CD14-positive monocyte (primary cell): ENCODE measurements at regions not wholly inside any gene's neighbourhood (a gene's known extent, or its start where the extent isn't known, plus 50 kb on each side); places are given as distances from the start of the nearest gene placed in this dataset.

Experiments
- DNase-seq, 3 donors: peaks; one replicate each; pipeline ENCODE4 v3.0.0-alpha.2; 2011 to 2022
- H2AFZ ChIP-seq: 2 replicates; pipeline ENCODE4 v1.6.0; 2012; ENCODE audit warnings: mild to moderate bottlenecking, low read depth, low read length, inconsistent platforms; ENCODE audit not compliant: insufficient read depth, poor library complexity, severe bottlenecking
- H3K27ac ChIP-seq, 2 donors: 1 replicate in 1 of 2; 2 replicates in 1 of 2; pipeline ENCODE4 v1.5.1; 2012 to 2013; ENCODE audit warnings: low read length in 2 of 2, control low read depth in 1 of 2, inconsistent platforms in 1 of 2, low read depth in 1 of 2, mild to moderate bottlenecking in 1 of 2
- H3K27me3 ChIP-seq, 2 donors: one replicate each; pipeline versions ENCODE4 v1.6.0 to v1.6.1; 2011 to 2013; ENCODE audit warnings: low read length in 2 of 2; ENCODE audit not compliant: control insufficient read depth in 2 of 2, insufficient read depth in 2 of 2
- H3K36me3 ChIP-seq, 2 donors: replicated peaks in 1 of 2; 1 replicate in 1 of 2; 2 replicates in 1 of 2; pipeline versions ENCODE4 v1.5.1 to v1.6.1; 2012 to 2013; ENCODE audit warnings: low read length in 2 of 2, control low read depth in 1 of 2, inconsistent platforms in 1 of 2, mild to moderate bottlenecking in 1 of 2; ENCODE audit not compliant: insufficient read depth in 2 of 2, control insufficient read depth in 1 of 2
- H3K4me1 ChIP-seq, 2 donors: 1 replicate in 1 of 2; 2 replicates in 1 of 2; pipeline versions ENCODE4 v1.5.1 to v1.6.1; 2012 to 2013; ENCODE audit warnings: low read length in 2 of 2, control low read depth in 1 of 2, inconsistent platforms in 1 of 2, mild to moderate bottlenecking in 1 of 2, moderate library complexity in 1 of 2; ENCODE audit not compliant: insufficient read depth in 2 of 2, control insufficient read depth in 1 of 2
- H3K4me2 ChIP-seq: replicated peaks from 2 replicates; pipeline ENCODE3; 2012; ENCODE audit warnings: low read length, moderate library complexity, mild to moderate bottlenecking; ENCODE audit not compliant: poor library complexity, severe bottlenecking; ENCODE audit errors: extremely low read depth
- H3K4me3 ChIP-seq, 3 experiments: fragments of 200-600 bp in 1 of 3; sonication (generic) in 1 of 3; replicated peaks in 1 of 3; 1 replicate in 2 of 3; 2 replicates in 1 of 3; pipeline ENCODE4 v1.5.1; 2011 to 2013; ENCODE audit warnings: low read length in 3 of 3, mild to moderate bottlenecking in 3 of 3, control low read depth in 2 of 3, low read depth in 2 of 3, inconsistent platforms in 1 of 3, moderate library complexity in 1 of 3
- H3K79me2 ChIP-seq: 2 replicates; pipeline ENCODE4 v1.6.0; 2012; ENCODE audit warnings: mild to moderate bottlenecking, control low read depth, inconsistent platforms, low read length, moderate library complexity; ENCODE audit not compliant: insufficient read depth
- H3K9ac ChIP-seq: 2 replicates; pipeline ENCODE4 v1.6.0; 2017; ENCODE audit warnings: low read length, mild to moderate bottlenecking; ENCODE audit not compliant: insufficient read depth, poor library complexity, severe bottlenecking
- H3K9me3 ChIP-seq, 2 donors: replicated peaks in 1 of 2; 1 replicate in 1 of 2; 2 replicates in 1 of 2; pipeline versions ENCODE4 v1.5.1 to v1.6.1; 2012 to 2013; ENCODE audit warnings: low read length in 2 of 2, control low read depth in 1 of 2; ENCODE audit not compliant: control insufficient read depth in 1 of 2, insufficient read depth in 1 of 2
- H4K20me1 ChIP-seq: 2 replicates; pipeline ENCODE4 v1.6.0; 2012; ENCODE audit warnings: mild to moderate bottlenecking, low read length, control low read depth, moderate library complexity; ENCODE audit not compliant: insufficient read depth
- H3K27ac Mint-ChIP-seq, 7 donors: one replicate each; pipeline ENCODE4 v1.8.0; 2020; ENCODE audit warnings: mild to moderate bottlenecking in 7 of 7, mixed read lengths in 7 of 7, moderate library complexity in 6 of 7, inconsistent platforms in 2 of 7
- H3K27me3 Mint-ChIP-seq, 3 donors: one replicate each; pipeline ENCODE4 v1.8.0; 2021 to 2022; ENCODE audit warnings: low read depth in 3 of 3, mild to moderate bottlenecking in 3 of 3, mixed read lengths in 3 of 3, moderate library complexity in 3 of 3, inconsistent platforms in 1 of 3
- H3K36me3 Mint-ChIP-seq, 2 donors: one replicate each; pipeline ENCODE4 v1.8.0; 2020; ENCODE audit warnings: mixed read lengths in 2 of 2, inconsistent platforms in 1 of 2, mild to moderate bottlenecking in 1 of 2
- H3K4me1 Mint-ChIP-seq: one replicate; pipeline ENCODE4 v1.8.0; 2020; ENCODE audit warnings: mild to moderate bottlenecking, mixed read lengths
- H3K4me3 Mint-ChIP-seq, 2 donors: one replicate each; pipeline ENCODE4 v1.8.0; 2020; ENCODE audit warnings: mild to moderate bottlenecking in 2 of 2, mixed read lengths in 2 of 2, moderate library complexity in 1 of 2
- H3K9me3 Mint-ChIP-seq, 7 donors: one replicate each; pipeline ENCODE4 v1.8.0; 2020 to 2022; ENCODE audit warnings: mixed read lengths in 7 of 7, mild to moderate bottlenecking in 6 of 7, moderate library complexity in 6 of 7, inconsistent platforms in 2 of 7
- WGBS: methylation state at CpG from one replicate; pipeline ENCODE4 v1.1.5; 2013; ENCODE audit warnings: missing lambda C conversion rate; ENCODE audit not compliant: insufficient coverage; 5-methylcytosine and 5-hydroxymethylcytosine counted together
- intact Hi-C, 2 donors: fragments of 100-400 bp; cut with micrococcal nuclease; formaldehyde crosslinking; loops; one replicate each; pipeline versions ENCODE4 v1.15.0 to v1.15.1; 2023
- TF ChIP-seq, protein P1 (sequence below): fragments of 200-600 bp; IDR thresholded peaks from one replicate; pipeline ENCODE4 v1.8.0; 2022; ENCODE audit warnings: antibody characterized with exemption, mild to moderate bottlenecking

- WGBS: 96% methylated on average over 10 of the region's 11 CpGs
- Histone ChIP-seq H3K27me3 (no peaks in the 10 kb centered on the region), H3K9ac (no peak overlapping the region), H3K4me1 (no peaks in the 10 kb centered on the region), H3K27ac (no peak overlapping the region), H4K20me1 (no peaks in the 10 kb centered on the region), H3K4me3 (no peak overlapping the region), H2AFZ (no peak overlapping the region), H3K36me3 (no peaks in the 10 kb centered on the region), H3K9me3 (no peaks in the 10 kb centered on the region), H3K79me2 (no peaks in the 10 kb centered on the region), H3K4me2 (no peak overlapping the region)
- DNase-seq: no peak
- H3K4me3 Mint-ChIP-seq: no peak overlapping the region
- TF ChIP-seq, protein P1, sequence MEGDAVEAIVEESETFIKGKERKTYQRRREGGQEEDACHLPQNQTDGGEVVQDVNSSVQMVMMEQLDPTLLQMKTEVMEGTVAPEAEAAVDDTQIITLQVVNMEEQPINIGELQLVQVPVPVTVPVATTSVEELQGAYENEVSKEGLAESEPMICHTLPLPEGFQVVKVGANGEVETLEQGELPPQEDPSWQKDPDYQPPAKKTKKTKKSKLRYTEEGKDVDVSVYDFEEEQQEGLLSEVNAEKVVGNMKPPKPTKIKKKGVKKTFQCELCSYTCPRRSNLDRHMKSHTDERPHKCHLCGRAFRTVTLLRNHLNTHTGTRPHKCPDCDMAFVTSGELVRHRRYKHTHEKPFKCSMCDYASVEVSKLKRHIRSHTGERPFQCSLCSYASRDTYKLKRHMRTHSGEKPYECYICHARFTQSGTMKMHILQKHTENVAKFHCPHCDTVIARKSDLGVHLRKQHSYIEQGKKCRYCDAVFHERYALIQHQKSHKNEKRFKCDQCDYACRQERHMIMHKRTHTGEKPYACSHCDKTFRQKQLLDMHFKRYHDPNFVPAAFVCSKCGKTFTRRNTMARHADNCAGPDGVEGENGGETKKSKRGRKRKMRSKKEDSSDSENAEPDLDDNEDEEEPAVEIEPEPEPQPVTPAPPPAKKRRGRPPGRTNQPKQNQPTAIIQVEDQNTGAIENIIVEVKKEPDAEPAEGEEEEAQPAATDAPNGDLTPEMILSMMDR: no peak
- H3K4me1 Mint-ChIP-seq: no peaks in the 10 kb centered on the region
- intact Hi-C loops: no loop called here
- H3K27ac Mint-ChIP-seq: no peak overlapping the region
- no peaks in the 10 kb centered on the region for H3K36me3 Mint-ChIP-seq
- H3K9me3 Mint-ChIP-seq: peaks cover 0 to 2% (median 0%) of the 10 kb centered on the region in 7 donors
- H3K27me3 Mint-ChIP-seq: peaks cover 1 to 3% (median 2%) of the 10 kb centered on the region in 3 donors
Observed at GRCh38 chr18:46399303-46399702, 257.7 kb downstream of the LOXHD1 start.

DNA sequence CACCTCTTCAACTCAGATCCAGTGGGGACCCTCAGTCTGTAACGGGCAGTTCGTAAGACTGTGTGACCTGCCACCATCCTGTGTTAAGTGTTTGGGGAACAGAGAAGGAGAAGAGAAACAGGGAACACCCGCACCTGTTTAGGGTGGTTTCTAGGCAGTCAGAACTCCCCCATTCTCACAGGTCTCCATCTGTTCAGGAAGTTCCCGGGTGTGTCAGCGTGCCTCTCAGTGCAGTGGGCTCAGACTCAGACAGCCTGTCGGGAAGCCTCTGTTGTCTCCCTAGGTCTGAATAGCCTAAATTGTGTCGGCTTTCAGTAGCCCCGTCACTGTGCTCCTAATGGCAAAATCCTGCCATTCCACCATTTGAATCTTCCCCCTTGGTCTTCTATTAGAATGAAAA is 256.6 kb downstream of the LOXHD1 start:
- Histone ChIP-seq H3K4me1 (no peaks in the 10 kb centered on the region), H3K36me3 (no peaks in the 10 kb centered on the region), H3K9me3 (no peaks in the 10 kb centered on the region), H3K4me2 (no peak overlapping the region), H3K4me3 (no peak overlapping the region), H2AFZ (no peak overlapping the region), H4K20me1 (no peaks in the 10 kb centered on the region), H3K79me2 (no peaks in the 10 kb centered on the region), H3K9ac (no peak overlapping the region), H3K27ac (no peak overlapping the region), H3K27me3 (no peaks in the 10 kb centered on the region)
- TF ChIP-seq, protein P1: no peak
- Mint-ChIP-seq H3K4me3 (no peak overlapping the region), H3K36me3 (no peaks in the 10 kb centered on the region), H3K9me3 (peaks cover 0 to 2% (median 0%) of the 10 kb centered on the region in 7 donors), H3K27me3 (peaks cover 2 to 3% (median 3%) of the 10 kb centered on the region in 3 donors), H3K4me1 (no peaks in the 10 kb centered on the region), H3K27ac (no peak overlapping the region)
- intact Hi-C loops: no loop called here
- WGBS: 60% methylated on average over 3 of the region's 8 CpGs
- DNase-seq: no peak
